T follicular helper cell (primary cell): ENCODE measurements at regions not wholly inside any gene's neighbourhood (a gene's known extent, or its start where the extent isn't known, plus 50 kb on each side); places are given as distances from the start of the nearest gene placed in this dataset.

Source experiments
- DNase-seq: peaks from one replicate; pipeline ENCODE4 v3.0.0-alpha.2; 2020; ENCODE audit warnings: low read depth

GRCh38 chr3:72113964-72114363 is 329.0 kb upstream of the PROK2 start:
- no peak for DNase-seq

DNA sequence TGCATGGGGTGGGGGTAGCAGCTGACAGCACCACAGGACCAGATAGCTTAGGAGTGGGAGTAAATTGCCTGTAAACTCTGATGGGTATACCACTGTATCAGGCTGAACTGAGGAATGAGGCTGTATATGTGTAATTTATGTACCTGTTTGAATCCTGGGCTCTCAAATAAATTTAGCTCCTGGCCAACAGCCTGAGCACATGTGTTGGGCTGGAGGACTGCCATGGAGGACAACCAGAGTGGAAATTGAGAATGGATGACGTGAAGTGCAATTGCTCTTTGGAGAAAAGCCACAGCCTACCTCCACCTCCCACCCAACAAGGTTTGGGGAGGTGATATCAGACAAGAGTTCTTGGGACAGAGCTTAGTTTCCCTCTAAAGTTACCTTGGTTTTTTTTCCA is 328.6 kb upstream of the PROK2 start:
- no peak for DNase-seq

DNA sequence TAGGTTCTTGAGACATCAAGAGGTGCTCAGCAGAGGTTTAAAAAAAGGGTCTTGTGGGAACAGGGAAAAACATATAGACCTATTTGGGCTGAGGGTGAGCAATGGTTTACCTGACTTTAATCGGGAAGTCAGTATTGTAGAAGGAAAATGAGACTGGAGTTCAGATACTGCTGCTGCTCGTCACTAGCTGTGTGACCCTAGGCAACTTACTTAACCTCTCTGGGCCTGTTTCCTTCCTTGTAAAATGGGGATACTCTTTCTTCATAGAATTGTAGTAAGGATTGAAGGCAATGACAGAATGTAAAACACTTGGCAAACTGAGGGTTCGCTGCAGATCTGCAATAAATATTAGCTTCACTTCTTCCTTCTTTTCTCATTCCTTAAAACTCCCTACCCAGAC is 327.5 kb upstream of the PROK2 start:
- no peak for DNase-seq

- no peak for DNase-seq
Measured at GRCh38 chr3:72111265-72112205, 326.6 kb upstream of the PROK2 start.

DNA sequence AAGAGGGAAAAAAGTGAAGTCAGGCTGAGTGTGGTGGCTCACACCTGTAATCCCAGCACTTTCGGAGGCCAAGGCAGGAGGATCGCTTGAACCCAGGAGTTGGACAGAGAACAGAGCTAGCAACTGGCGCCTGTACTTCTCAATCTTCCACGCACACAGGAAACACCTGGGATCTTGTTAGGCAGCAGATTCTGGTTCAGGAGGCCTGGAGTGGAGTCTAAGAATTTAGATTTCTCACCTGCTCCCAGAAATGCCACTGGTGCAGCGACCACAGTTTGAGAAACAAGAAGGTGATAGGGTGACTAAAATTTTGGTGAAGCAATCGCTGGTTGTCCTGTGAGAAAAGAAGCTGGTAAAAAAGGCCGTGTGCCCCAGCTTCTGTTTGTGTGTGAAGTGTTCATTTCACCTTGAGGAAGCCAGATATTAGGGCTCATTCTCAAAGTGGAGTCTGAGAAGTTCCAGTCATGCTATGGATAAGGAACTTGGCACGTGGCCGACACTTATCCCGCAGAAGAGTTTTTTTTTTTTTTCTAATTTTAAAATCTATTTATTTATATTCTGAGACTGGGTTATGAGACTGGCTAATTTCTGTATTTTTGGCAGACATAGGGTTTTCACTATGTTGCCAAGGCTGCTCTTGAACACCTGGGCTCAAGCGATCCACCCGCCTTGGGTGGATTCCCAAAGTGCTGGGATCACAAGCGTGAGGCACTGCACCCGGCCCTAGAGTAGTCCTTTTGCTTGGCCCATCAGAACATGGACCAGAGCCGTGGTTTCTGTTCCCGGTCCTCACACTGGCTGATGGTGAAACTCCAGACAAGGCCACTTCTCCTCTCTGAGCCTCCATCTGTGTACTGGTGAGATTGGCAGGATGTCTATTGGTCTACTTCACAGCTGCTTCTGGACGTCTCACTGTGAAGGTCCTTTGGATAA is 324.6 kb upstream of the PROK2 start:
- no peak for DNase-seq

DNA sequence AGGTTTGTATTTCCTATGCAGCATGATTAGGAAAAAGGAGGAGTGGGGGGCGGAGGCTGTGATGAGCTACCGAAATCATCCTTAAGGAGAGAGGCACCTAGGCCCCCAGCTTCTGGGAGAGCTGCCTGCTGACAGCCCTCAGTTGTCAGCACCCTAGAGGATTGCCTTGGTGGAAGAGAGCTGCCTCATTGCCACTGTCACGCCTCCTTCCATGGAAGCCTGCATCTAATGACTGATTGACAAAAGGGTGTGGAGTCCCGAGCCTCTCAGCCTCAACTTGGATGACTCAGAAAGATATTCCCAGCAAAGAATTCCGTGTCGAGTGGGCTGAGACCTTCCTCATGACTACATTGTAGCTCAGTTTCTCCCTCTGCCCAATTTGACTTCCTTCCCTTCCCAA is 320.4 kb upstream of the PROK2 start:
- no peak for DNase-seq

GRCh38 chr3:72102112-72102616 is 317.2 kb upstream of the PROK2 start:
- DNase-seq, result no peak

DNA sequence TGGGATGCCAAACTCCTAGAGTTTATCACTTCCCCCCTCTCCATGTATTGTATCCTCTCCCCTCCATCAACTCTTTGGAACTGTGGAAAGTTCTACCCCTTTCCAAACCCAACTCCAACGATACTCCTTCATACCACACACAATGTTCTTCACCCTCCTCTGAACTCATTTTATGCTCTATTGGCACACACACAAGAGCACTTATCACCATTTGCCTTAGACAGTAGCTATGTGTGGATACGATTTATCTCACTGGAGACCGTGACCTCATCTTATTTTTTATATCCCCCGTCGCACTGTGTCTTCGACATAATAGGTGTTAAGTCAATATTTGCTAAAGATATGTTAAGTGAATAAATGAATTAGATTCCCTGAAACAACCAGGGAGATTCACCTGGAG is 316.5 kb upstream of the PROK2 start:
- no peak for DNase-seq

DNA sequence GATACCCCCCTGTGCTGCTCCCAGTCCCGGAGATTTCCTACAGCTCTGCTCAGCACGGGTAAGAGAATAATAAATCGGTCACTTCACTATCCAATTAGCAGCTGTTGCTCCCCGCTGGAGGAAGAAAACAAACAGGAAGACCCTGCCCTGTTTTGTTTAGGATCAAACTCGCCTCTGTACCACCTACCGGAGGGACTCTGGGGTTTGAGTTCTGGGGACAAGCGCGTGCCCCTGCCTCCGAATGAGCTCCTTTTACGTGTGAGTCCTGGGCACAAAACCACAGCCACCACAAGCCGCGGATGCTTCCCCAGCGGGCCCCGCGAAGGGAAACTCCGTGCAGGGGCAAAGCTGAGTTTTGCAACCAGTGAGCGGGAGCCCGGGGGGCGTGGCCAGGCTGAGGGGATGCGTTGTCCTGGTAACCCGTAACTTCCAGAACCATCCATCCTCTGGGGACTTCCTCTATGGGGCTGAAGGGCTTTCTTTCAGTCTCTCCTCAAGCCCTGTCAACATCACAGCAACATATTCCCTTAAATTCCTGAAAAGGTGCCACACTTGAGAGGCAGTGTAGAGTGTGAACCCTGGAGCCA is 315.7 kb upstream of the PROK2 start:
- DNase-seq, result peak; percentile 73

GRCh38 chr3:72100080-72100511 is 315.1 kb upstream of the PROK2 start:
- DNase-seq, result no peak

DNA sequence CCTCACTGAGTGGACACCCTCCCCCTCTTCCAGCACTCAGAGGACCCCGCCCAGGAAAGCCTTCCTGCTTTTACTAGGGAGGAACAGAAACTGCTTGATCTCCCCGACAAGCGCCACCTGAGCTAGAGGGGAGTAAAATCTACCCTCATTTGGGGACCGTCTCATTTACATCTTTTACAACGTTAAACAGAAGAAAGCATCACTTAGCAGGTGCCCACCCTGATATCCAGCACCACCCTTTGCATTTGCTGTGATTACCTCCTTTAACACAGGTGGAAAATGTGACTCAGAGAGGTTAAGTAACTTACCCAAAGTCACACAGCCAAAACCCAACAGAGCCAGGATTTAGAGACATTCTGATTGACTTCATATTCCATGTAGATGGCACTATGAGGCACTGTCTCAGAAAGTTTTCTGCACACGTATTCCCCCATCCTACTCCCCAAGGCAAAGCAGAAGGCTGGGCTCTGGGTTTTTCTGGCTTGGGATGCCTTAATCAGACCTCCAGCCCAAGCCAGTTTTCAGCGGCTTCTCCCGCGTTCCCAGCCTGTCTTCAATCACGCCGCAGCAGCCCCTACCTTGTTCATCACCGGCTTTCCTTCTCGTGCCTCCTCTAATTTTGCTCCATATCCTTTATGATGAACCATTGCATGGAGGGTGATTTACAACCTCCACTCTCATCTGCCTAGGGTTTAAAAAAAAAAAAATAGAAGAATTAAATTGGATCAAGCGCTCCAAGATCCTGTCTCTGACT is 314.6 kb upstream of the PROK2 start:
- no peak for DNase-seq

DNA sequence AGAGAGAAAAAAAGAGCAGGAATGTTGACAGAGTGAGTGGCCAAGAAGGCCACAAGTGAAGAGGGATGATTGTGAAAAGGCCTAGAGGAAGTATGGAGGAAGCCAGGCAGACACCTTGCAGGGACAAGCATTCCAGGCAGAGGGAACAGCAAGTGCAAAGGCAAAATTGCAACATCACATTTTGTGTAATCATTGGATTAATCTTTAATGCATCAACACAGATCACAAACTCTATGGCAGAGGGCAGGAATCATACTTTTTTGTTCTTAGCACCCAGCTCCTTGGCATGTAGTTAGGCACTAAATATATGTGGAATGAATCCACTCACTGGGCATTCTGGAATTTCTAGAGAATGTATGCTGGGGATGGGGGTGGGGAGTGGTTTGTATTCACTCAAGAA is 312.1 kb upstream of the PROK2 start:
- DNase-seq, result no peak

DNA sequence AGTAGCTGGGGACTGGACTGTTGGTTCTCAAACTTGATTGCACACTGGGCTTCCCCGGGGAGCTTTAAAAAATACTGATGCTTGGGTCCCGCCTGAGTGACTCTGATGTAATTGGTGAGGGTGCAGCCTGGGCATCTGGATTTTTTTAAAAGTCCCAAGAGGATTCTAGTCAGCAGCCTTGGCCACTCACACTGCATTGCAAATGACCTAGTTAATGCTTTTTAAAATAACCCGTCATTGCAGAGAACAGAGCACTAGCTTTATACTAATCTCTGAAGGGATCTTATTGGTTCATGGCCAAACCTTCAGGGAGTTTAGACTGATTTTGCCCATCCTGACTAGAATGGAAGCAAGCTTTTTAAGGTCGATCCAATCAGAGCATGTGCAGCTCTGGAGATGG is 310.6 kb upstream of the PROK2 start:
- DNase-seq, result no peak

GRCh38 chr3:72093992-72094334 is 309.0 kb upstream of the PROK2 start:
- no peak for DNase-seq

- DNase-seq, result no peak
Measured at GRCh38 chr3:72093270-72093991, 308.5 kb upstream of the PROK2 start.

DNA sequence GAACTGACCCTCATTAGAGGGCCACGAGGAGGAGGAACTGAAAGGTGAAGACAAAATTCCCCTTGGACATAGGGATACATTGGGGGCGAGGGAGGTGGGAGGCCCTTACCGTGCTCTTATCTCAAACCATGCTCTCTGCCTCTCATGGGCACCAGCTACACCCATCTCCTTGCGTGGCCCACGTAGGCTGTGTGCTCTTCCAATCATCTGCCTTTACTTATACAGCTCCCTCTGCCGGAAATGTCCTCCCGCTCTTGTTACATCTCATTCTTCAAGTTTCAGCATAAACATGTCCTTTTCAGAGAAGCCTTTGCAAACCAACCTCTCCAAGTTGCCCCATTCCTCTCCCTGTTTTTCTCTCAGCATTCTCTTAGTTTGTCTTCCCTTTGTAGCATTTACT is 307.8 kb upstream of the PROK2 start:
- DNase-seq, result no peak

- no peak for DNase-seq
Measured at GRCh38 chr3:72088486-72089025, 303.6 kb upstream of the PROK2 start.

DNA sequence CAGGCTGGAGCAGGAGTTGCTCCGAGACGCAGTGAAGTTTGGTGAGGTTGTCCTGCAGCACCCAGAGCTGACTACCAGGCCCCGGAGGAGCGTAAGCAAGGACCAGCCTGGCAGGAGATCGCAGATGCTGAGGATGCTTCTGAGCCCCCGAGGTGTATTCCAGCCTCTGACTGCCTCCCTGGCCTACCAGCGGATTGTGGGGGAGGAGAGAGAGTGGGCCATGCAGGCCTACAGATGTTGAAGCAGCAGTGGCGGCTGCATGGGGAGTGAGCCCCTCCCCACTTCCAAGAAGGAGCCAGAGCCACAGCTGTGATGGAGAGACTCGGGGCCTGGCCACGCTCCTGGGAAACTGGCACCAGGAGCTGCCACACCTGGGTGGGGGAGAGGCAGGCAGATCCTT is 302.5 kb upstream of the PROK2 start:
- no peak for DNase-seq

DNA sequence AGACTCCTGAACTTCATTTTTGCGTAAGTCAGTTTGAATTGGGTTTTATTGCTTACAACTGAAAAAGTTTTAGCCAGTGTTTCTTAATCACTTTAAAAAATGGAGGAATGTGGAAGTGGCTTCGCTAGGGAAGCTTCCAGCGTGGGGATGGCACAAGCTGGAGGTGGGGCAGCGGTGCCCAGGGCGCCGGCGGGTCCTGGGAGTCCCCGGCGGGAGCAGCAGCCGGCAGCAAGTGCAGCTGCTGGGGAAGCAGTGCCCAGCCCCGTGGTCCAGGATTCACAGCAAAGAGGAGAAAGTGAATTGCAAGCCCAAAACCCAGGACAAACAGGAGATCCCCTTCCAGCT is 301.8 kb upstream of the PROK2 start:
- no peak for DNase-seq

DNA sequence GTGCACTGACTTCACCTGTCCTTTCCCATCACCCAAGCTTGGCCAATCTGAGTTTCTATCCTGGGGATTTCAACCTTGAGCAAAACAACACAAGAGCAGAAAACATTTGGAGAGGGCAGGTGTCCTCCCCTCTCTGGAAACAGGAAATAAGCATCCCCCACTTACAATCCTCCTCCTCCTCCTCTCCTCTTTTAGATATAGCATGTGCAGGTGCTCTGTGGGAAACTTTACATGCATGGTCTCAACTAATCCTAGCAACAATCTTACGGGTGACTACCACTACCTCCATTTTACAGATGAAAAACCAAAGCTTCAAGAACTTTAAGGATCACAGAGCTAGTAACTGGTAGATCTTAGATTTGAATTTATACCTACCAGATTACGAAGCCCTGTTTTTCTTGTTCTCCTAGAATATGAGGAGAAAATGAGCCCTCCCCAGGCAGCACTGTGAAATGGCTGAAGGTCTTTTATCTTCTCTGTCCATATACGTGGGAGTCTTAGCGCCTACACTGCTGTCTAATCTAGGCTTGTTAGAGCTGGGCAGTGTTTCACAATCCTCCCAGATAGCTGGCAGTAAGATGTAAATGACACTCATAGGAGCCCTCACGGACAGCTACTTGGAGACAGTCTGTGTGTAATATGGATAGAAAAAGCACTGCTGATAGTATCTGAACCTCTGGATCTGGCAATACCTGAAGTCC is 301.2 kb upstream of the PROK2 start:
- no peak for DNase-seq
